K562 (cell line): ENCODE measurements at regions not wholly inside any gene's neighbourhood (a gene's known extent, or its start where the extent isn't known, plus 50 kb on each side); places are given as distances from the start of the nearest gene placed in this dataset.

ENCODE experiments used
- HCFC1 ChIP-seq: IDR thresholded peaks from 2 replicates; pipeline ENCODE4 v1.6.1; 2012; ENCODE audit warnings: low read depth, low read length, improper control_type of control experiment
- MEF2A ChIP-seq: IDR thresholded peaks from 2 replicates; pipeline ENCODE4 v1.6.1; 2011; ENCODE audit warnings: low read depth, mild to moderate bottlenecking, low read length, moderate library complexity; ENCODE audit not compliant: control insufficient read depth
- POLR2A ChIP-seq: fragments of 450-650 bp; conservative IDR thresholded peaks from 2 replicates; pipeline ENCODE4 v1.6.1; 2016

DNA sequence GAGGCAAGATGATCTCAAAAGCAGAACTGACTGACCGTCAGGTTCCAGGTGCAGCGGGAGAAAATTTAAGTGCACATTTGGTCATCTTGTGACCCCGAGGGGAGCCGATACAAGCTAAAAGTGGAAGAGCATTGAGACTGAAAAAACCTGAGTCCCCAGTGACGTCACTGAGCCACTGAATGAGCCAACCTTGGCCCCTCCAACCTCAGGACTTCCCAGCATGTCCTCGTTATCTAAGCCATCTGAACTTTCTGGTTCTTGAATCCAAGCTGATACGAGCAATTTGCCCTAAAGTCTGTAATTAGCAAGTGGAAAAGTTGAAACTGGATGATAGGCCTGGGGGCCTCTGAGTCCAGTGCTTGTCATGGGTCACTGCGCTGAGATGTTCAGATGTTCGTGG lies 51.1 kb upstream of the ISX start:
- TF ChIP-seq MEF2A (no peak), HCFC1 (no peak), POLR2A (no peak)
